ENCODE measurements at regions not wholly inside any gene's neighbourhood (a gene's known extent, or its start where the extent isn't known, plus 50 kb on each side); places are given as distances from the start of the nearest gene placed in this dataset.
"Not testable (repeated sequence)": the region's sequence is repeated elsewhere in the genome, so short reads cannot be mapped to it uniquely, and the experiment has no call there.

DNA sequence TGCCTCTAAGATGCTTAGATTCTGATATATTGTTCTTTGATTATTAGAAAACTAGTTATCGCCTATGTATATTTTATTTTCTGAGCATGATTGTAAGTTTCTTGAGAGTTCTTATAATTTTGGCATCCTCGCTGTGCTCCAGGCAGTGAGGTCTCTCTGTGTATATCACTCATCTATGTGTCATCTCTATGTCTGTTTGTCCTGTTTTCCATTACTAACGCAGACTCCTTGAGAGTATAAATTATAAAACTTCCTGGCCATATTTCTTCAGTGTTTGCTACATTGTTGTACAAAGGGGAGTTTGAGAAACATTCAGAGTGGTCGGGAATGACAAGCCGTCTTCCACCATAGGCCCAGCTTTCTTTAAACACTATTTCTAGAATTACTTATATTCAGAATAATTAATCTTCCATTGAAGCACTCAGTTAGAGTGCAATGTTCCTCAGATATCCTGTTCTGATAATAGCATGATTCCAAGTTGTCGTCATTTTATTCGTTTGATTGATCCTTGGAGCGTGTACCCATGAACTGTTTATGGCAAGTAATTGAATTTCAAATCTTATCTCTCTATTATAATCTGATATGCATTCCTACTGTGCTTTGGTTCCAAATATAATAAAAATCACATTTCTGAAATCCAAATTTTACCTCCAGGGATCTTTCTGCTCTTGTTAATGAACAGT, 206.6 kb downstream of the BAMBI start:
- no peaks in the 10 kb centered on the region for H3K9me3 Mint-ChIP-seq
- H3K36me3 Mint-ChIP-seq = no peaks in the 10 kb centered on the region
- ATAC-seq = no peak
- H3K4me1 Mint-ChIP-seq = no peaks in the 10 kb centered on the region
- H3K4me3 Mint-ChIP-seq = no peak overlapping the region
- no peak for DNase-seq (ENCODE audit: low spot score in 2 of 2)
- no peak overlapping the region for H3K27ac Mint-ChIP-seq

DNA sequence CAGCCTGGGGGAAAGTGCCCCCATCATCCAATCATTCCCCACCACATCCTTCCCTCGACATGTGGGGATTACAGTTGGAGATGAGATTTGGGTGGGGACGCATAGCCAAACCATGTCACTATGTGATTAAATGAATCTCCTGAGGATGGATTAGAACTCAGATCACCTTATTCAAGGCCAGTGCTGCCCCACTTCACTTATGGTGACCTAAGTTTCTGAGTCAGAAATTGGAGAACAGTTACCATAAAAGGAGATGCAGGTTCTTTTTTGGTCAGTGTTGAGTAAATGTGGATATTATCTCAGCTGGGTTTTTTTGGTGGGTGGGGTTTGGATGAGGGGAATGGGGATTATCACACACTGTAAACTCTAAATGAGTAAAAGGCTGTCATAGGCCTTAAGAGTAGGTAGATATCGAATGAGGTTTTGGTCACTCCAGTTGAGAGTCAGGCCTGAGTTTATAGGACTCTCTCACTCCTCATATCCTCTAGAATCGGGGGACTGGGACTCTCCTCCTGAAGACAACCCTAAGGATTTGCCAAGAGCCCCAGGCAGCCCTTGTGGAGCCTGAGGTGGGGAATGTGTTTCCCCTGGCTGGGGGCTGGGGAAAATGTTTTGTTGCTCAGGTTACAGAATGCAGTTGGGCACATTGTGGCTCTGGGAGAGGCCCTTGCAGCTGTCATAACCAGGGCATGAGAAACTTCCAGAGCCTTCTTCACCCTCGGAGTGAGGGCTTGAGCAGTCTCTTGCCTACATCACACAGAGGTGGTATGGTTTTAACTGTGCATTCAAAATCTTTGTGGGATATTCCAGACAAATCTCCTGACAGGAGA, 213.0 kb downstream of the BAMBI start:
- no peak for DNase-seq (ENCODE audit: low spot score in 2 of 2)
- peak; percentile 46 for ATAC-seq
- Mint-ChIP-seq H3K27ac (no peak overlapping the region), H3K4me1 (no peaks in the 10 kb centered on the region), H3K4me3 (no peak overlapping the region), H3K36me3 (no peaks in the 10 kb centered on the region), H3K9me3 (no peaks in the 10 kb centered on the region)

DNA sequence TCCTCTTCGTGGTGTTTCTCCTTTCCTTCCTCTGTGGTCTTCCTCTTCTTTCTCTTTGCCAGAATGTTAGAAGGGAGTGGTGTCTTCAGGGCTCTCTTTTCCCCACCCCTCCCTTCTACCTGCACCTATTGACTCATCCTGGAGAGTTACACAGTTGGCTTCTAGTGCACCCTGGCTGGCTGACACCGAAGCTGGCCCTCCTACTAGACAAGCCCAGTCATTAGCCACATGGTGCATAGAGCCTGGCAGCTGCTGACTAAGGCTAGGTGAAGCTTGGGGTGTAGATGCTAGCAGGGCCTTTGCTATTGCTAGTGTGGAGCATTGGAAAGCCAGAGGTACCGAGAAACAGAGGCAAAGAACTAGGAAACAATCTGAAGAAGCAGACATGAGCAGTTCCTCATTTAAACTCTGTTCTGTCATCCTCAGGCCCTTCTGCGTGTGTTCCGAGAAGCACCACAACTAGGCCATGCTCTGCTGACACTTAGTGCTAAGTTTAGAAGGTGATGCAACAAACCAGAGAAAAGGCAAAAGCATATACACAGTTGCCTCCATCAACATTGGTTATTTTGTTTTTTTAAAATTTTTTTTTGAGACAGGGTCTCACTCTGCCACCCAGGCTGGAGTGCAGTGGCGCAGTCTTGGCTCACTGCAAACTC, 213.9 kb downstream of the BAMBI start:
- Mint-ChIP-seq H3K4me3 (no peak overlapping the region), H3K27ac (no peak overlapping the region), H3K36me3 (no peaks in the 10 kb centered on the region), H3K4me1 (no peaks in the 10 kb centered on the region), H3K9me3 (no peaks in the 10 kb centered on the region)
- DNase-seq (ENCODE audit: low spot score in 2 of 2) (no peak), ATAC-seq (peak; percentile 27)

DNA sequence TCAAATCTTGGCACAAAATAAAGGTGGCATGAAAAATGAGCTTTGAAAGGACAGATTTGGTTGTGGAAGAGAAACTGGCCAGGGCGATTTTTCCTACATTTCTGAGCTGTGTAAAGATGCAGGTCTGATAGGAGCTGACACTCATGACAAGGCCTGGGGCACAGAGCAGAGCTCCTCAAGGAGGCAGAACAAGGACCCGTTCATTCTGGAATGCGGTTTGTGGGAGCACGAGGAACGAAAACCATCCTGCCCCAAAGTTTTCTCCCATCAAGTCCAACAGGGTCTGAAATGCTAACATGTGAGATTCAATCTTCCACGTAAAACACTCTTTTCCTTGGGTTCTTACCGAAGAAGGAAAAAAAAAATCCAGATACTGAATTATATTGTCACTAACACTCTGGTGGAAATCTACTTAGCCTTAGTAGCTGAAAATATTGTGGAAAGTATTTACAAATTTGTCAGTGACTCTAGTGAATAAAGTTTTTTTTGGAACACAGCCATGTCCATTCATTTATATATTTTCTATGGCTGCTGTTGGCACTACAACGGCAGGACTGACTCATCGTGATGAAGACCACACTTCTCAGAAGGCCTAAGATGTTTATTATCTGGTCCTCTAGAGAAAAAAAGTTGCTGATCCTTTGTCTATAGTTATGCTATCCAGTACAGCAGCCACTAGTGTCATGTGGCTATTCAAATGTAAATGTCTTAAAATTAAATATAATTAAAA, 215.7 kb downstream of the BAMBI start:
- Mint-ChIP-seq H3K4me3 (no peak overlapping the region), H3K9me3 (no peaks in the 10 kb centered on the region), H3K36me3 (no peaks in the 10 kb centered on the region), H3K27ac (no peak overlapping the region), H3K4me1 (no peaks in the 10 kb centered on the region)
- no peak for ATAC-seq
- no peak for DNase-seq (ENCODE audit: low spot score in 2 of 2)

DNA sequence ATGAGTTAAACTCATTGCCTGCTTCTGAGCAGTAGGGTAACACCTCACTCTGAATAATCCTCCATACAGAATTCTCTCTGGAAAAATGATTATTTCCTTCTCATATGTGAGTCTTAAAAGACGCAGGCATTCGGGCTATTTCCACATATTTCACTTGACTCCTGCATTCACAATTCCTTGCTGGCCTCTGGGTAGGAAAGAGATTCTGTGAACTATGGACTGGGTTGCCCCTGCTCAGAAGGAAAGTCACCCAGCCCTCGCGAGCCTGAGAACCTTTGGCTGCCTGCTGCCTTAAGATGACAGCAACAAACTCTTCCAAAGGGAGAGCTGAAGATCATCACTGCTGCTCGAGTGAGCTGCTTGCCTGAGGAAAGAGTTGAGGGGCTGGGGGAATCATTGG, 216.8 kb downstream of the BAMBI start:
- ATAC-seq = no peak
- H3K4me3 Mint-ChIP-seq = no peak overlapping the region
- no peaks in the 10 kb centered on the region for H3K9me3 Mint-ChIP-seq
- no peak overlapping the region for H3K27ac Mint-ChIP-seq
- no peaks in the 10 kb centered on the region for H3K4me1 Mint-ChIP-seq
- H3K36me3 Mint-ChIP-seq = no peaks in the 10 kb centered on the region
- DNase-seq (ENCODE audit: low spot score in 2 of 2) = no peak

DNA sequence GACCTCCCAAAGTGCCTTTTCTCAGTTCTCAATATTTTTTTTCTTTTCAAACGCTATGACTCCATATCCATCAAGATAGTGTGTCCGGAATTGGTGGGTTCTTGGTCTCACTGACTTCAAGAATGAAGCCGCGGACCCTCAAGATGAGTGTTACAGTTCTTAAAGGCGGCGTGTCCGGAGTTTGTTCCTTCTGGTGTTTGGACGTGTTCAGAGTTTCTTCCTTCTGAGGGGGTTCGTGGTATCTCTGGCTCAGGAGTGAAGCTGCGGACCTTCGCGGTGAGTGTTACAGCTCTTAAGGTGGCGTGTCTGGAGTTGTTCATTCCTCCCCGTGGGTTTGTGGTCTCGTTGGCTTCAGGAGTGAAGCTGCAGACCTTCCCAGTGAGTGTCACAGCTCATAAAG, 218.3 kb downstream of the BAMBI start:
- not testable (repeated sequence) for DNase-seq (ENCODE audit: low spot score in 2 of 2); H3K9me3 Mint-ChIP-seq; H3K4me3 Mint-ChIP-seq; H3K27ac Mint-ChIP-seq; H3K4me1 Mint-ChIP-seq; ATAC-seq; H3K36me3 Mint-ChIP-seq

DNA sequence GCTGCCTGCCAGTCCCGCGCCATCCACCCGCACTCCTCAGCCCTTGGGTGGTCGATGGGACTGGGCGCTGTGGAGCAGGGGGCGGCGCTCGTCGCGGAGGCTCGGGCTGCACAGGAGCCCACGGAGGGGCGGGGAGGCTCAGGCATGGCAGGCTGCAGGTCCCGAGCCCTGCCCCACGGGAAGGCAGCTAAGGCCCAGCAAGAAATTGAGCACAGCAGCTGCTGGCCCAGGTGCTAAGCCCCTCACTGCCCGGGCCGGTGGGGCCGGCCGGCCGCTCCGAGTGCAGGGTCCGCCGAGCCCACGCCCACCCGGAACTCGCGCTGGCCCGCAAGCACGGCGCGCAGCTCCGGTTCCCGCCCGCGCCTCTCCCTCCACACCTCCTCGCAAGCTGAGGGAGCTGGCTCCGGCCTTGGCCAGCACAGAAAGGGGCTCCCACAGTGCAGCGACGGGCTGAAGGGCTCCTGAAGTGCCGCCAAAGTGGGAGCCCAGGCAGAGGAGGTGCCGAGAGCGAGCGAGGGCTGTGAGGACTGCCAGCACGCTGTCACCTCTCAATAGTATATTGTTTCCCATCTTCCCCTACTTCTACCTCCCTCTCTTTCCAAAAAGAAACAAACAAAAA, 219.6 kb downstream of the BAMBI start:
- H3K36me3 Mint-ChIP-seq; ATAC-seq; H3K4me3 Mint-ChIP-seq; H3K4me1 Mint-ChIP-seq; DNase-seq (ENCODE audit: low spot score in 2 of 2); H3K9me3 Mint-ChIP-seq; H3K27ac Mint-ChIP-seq: not testable (repeated sequence)

DNA sequence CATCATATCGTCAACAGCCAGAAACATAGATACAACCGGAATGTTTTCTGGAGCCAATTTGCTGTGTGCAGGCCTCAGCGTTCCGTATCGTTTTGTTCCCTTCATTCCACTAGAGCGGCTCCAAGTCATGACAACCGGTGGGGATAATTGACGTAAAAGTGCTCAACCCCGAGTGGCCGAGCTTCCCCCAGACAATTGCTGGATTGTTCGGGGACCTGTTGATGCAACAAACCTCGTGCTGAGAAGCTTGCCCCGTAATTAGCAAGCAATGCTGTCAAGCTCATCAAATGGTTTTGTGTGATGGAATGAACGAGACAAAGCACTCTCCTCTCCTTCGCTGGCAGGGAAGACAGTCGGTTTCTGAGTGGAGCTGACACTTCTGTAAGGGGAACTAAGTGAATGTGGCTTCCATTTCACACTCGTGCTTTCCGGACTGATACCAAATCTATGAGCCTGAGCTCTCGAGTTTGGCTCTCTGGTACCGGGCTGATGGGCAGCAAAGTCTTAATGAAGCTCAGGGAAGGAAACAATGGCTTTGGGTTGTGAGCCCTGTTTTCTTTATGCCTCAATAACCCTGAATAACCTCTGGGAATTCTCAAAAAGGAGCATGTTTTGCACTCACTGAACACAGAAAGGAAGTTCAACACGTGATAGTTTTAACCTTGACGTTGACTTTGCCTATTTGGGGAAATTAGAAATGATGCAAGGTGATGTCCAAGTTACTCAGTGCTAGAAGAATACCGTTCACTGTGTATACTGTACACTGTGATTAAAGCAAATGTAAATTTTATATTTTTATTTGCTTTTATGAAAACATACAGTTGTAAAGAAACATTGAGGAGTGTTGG, 220.5 kb downstream of the BAMBI start:
- no peak for DNase-seq (ENCODE audit: low spot score in 2 of 2)
- no peak for ATAC-seq
- no peaks in the 10 kb centered on the region for H3K36me3 Mint-ChIP-seq
- H3K9me3 Mint-ChIP-seq = no peaks in the 10 kb centered on the region
- no peak overlapping the region for H3K27ac Mint-ChIP-seq
- no peaks in the 10 kb centered on the region for H3K4me1 Mint-ChIP-seq
- no peak overlapping the region for H3K4me3 Mint-ChIP-seq

DNA sequence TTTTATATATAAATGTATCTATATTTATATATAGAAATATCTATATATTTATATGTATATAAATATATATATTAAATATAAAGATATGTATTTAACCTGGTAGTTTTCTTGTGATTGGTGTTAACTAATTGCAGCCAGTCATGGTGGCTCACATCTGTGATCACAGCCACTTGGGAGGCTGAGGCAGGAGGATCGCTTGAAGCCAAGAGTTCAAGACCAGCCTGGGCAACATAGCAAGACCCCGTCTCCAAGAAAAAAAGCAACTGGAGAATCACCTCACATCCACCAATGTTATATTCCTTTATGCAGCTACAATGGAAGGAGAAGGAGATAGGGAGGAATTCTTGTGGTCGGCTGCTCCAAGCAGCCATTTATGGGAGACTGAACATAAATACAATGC, 224.9 kb downstream of the BAMBI start:
- no peak for DNase-seq (ENCODE audit: low spot score in 2 of 2)
- Mint-ChIP-seq H3K4me3 (no peak overlapping the region), H3K36me3 (no peaks in the 10 kb centered on the region), H3K27ac (no peak overlapping the region), H3K4me1 (no peaks in the 10 kb centered on the region), H3K9me3 (no peaks in the 10 kb centered on the region)
- no peak for ATAC-seq

DNA sequence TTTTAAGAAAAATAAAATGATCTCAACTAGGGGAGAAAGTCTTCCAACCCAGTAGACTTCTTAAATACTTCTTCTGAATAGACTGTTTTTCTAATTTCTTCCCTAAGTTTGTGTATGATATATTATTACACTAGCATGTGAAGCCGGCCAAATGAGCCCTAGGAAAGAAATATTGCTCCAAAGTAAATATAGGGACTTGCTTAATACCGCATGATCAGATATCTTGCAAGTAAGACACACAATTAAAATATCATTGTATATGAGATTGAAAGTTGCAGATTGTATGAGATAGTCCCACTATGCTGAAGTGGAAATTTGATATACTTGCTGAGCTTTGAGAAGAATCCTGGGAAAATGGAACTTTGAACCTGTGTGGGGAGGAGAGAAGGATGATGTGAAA, 225.7 kb downstream of the BAMBI start:
- Mint-ChIP-seq H3K36me3 (no peaks in the 10 kb centered on the region), H3K27ac (no peak overlapping the region), H3K4me1 (no peaks in the 10 kb centered on the region), H3K4me3 (no peak overlapping the region), H3K9me3 (no peaks in the 10 kb centered on the region)
- ATAC-seq (no peak), DNase-seq (ENCODE audit: low spot score in 2 of 2) (no peak)

DNA sequence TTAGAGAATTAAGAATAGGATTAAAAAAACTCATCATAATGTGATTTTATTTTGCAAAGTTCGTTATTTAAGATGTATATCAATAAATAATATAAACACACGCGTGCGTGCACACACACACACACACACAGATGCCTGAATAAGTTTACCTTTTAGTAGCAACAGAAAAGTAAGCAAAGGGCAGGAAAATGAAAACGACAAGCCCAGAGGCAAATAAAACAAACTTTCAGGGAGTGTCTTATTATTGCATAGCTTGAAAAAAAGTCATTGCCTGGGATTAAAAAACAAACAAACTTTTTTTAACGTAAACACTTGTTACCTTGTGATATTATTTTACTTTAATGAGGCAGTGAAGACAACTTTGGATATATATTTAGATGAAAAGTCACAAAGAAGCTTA, 226.4 kb downstream of the BAMBI start:
- H3K36me3 Mint-ChIP-seq = no peaks in the 10 kb centered on the region
- H3K4me3 Mint-ChIP-seq = no peak overlapping the region
- no peak for DNase-seq (ENCODE audit: low spot score in 2 of 2)
- no peak overlapping the region for H3K27ac Mint-ChIP-seq
- no peak for ATAC-seq
- H3K4me1 Mint-ChIP-seq = no peaks in the 10 kb centered on the region
- H3K9me3 Mint-ChIP-seq = no peaks in the 10 kb centered on the region

DNA sequence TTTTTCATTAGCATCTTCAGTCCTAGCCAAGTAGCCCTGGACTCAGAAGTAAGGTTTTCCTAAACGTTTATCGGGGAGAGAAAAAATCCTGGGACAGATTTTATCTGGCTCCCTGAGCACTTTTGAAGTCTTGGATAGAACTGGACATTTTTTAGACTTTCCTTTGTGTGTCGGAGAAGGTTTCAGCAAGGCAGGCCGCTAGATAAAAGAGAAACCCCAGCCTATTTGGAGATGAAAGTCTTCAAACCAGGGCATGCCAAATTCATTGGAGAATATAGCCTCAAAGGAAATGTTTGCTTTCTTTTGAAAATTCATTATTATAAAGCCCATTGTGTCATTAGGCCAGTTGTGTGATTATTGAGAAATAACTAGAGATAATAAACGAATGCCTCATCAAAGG, 228.1 kb downstream of the BAMBI start:
- Mint-ChIP-seq H3K4me1 (no peaks in the 10 kb centered on the region), H3K36me3 (no peaks in the 10 kb centered on the region), H3K27ac (no peak overlapping the region), H3K4me3 (no peak overlapping the region), H3K9me3 (no peaks in the 10 kb centered on the region)
- ATAC-seq (no peak), DNase-seq (ENCODE audit: low spot score in 2 of 2) (no peak)

DNA sequence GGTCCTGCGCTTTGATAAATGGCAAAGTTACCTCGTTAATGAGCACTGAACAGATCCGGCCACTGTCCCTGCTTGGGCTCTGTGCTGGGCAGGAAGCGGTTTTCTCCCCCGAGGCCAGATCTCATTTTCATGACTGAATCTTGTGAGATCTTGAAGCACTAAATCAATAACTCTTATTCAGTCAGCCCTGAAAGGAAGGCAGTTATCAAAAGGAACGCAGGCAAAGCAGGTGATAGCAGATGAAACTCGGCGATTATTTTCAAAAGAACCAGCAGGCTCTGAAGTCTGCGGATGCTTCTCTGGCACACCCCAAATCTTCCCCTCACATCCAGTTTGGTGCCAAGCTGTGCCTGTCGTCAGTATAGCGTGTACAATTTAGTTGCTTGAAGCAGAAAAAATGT, 228.7 kb downstream of the BAMBI start:
- H3K9me3 Mint-ChIP-seq = no peaks in the 10 kb centered on the region
- no peak for ATAC-seq
- H3K4me1 Mint-ChIP-seq = no peaks in the 10 kb centered on the region
- H3K4me3 Mint-ChIP-seq = no peak overlapping the region
- H3K27ac Mint-ChIP-seq = no peak overlapping the region
- H3K36me3 Mint-ChIP-seq = no peaks in the 10 kb centered on the region
- no peak for DNase-seq (ENCODE audit: low spot score in 2 of 2)

DNA sequence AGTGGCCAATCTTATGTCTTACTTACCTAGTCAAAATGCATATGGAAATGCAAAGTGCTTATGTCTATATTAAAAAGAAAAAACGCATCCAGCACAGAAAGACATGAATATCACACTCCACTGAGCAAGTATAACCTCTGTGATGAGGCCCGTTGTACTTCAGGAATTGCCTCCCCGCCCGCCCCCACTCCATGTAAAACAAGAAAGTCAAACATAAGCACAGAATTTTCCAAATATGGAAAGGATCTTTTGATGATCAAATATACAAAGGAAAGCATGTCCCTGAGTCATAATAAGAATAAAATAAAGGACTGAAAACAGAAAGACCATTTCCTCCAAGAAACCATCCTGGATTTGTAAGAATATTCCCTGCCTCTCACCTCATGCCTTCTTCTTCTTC, 229.1 kb downstream of the BAMBI start:
- no peaks in the 10 kb centered on the region for H3K9me3 Mint-ChIP-seq
- no peak for ATAC-seq

More for the DNA sequence above, 229.1 kb downstream of the BAMBI start:
- Mint-ChIP-seq H3K27ac (no peak overlapping the region), H3K4me1 (no peaks in the 10 kb centered on the region), H3K4me3 (no peak overlapping the region), H3K36me3 (no peaks in the 10 kb centered on the region)
- DNase-seq (ENCODE audit: low spot score in 2 of 2) = no peak

Measured in stimulated activated effector memory CD8-positive, alpha-beta T cell treated with anti-CD3 and anti-CD28 coated beads, Interleukin-12 subunit alpha, Interleukin-12 subunit beta, amount 100 ng/mL, for 72 hours (primary cell).